VCaP (cell line): ENCODE measurements at regions not wholly inside any gene's neighbourhood (a gene's known extent, or its start where the extent isn't known, plus 50 kb on each side); places are given as distances from the start of the nearest gene placed in this dataset.

ENCODE experiments used
- H3K27ac ChIP-seq: fragments of 450-650 bp; 2 replicates; pipeline ENCODE4 v1.5.1; 2017
- CTCF ChIP-seq: fragments of 450-650 bp; conservative IDR thresholded peaks from 2 replicates; pipeline ENCODE4 v1.5.1; 2017; ENCODE audit warnings: mild to moderate bottlenecking, moderate library complexity

GRCh38 chr7:153808117-153808516 is 244.1 kb upstream of the DPP6 start:
- no peak overlapping the region for H3K27ac ChIP-seq
- no peak for TF ChIP-seq CTCF

GRCh38 chr7:153829525-153829924 is 222.7 kb upstream of the DPP6 start:
- no peak for TF ChIP-seq CTCF

DNA sequence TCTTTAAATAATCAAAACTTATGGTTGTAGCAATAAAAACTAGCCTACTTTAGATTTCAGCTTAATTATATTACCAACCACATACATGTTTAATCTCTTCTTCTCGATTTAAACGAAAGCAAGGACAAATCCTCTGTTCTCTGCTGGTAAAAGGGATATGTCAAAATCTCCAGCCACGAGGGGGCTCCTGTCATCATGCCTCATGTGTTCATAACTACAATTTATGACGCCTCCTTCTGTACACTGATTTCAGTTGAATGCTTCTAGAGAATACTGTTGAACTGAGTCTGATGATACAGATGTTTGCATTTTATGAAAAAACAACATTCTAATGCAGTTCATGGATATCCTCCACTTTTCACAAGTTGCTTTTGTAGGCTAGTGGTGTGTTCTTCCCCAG is 220.0 kb upstream of the DPP6 start:
- no peak overlapping the region for H3K27ac ChIP-seq
- peak; percentile 38; the same call in 1 of the 2 replicates for TF ChIP-seq CTCF

More at GRCh38 chr7:153829525-153829924, 222.7 kb upstream of the DPP6 start:
- H3K27ac ChIP-seq = no peak overlapping the region

DNA sequence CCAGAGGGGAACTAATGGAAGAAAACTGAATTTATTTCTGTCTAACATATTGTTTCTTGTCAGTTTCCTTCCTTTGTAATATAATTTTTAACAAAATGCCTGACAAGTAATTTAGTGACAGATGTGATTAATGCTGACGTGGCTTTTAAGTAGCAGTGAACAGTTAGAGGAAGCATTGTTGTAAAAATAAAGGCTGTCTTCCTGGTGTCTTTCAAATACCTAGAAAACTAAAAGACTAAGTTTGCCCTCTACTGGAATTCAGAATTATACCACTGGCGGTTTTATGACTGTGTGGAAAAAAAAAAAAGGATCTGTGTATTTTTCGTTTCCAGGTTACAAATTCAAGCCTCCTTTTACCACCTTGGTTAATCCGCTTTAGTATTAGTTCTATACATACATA is 217.1 kb upstream of the DPP6 start:
- no peak overlapping the region; the same call in 1 of the 2 replicates for H3K27ac ChIP-seq
- peak; percentile 73 for TF ChIP-seq CTCF

DNA sequence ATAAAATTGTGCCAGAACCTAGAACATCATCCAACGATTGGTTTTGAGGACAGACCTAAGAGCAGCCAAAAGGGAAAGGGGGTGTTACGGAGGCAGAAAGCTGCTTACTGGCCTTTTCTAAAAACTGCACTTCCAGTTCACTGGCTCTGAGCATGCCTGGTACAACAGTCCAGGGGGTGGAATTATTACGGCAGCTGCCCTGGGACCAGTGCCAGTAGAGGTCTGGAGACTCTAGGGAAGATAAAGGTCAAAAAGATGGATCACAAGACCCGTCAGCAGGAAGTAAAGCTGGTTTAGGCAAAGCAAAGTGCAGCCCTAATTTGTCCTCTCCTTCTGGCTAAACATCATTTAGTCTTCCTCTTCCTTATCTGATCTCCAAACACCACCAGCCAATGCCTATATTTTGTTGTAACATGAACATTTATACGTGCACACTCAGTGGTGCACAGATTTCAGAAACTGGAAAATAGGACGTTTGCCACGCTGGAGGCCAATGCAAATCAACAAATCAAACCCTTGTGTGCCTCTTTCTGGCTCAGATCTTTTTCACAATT is 216.4 kb upstream of the DPP6 start:
- no peak for TF ChIP-seq CTCF
- H3K27ac ChIP-seq = peak overlapping the region; percentile 14; the same call in 1 of the 2 replicates

GRCh38 chr7:153838591-153838990 is 213.6 kb upstream of the DPP6 start:
- no peak overlapping the region for H3K27ac ChIP-seq
- no peak for TF ChIP-seq CTCF

DNA sequence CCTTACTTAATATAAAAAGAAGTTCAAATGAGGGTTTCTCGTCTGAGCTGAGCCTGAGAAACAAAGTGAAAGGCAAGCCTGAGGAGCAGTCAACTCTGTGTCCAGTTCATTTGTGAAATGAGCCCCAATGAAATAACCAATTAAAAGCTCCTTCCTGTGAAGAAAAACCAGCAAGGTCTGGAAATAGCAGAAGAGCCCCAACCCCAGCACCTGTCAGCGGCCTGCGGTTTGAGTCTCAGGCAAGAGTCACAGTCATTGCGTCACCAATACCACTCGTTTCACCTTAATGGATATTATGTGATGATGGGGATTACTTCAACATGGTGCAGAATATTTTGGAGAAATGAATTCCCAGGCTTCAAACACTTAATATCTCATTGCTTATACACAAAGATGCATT is 211.3 kb upstream of the DPP6 start:
- no peak overlapping the region for H3K27ac ChIP-seq
- TF ChIP-seq CTCF = no peak

DNA sequence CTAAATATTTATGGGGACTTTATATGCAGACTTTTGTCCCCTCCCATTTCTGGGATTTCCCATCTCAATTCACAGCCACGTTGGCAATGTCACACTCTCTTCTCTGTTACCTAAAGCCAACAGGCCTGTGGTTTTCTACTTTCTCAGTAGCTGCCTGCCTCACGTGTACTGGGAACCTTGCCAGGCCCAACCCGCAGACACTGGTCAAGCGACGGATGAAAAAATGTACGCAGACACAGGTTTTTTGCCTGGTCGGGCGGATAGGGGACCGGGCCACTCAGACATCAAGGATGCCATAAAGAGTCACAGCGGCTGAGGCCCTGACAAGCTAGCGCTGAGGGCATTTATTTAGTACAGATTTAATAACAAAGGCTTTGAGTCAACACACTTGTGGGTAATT is 204.4 kb upstream of the DPP6 start:
- no peak overlapping the region for H3K27ac ChIP-seq
- TF ChIP-seq CTCF = no peak
